ENCODE measurements at regions not wholly inside any gene's neighbourhood (a gene's known extent, or its start where the extent isn't known, plus 50 kb on each side); places are given as distances from the start of the nearest gene placed in this dataset.

- intact Hi-C loops (cut with micrococcal nuclease) = no loop called here
- no peaks in the 10 kb centered on the region for H3K9me3 ChIP-seq (ENCODE audit: control insufficient read depth in 1 of 2, insufficient read depth in 1 of 2, low read depth in 1 of 2, low read length in 2 of 2)
- no peaks in the 10 kb centered on the region for H3K79me2 ChIP-seq (ENCODE audit: insufficient read depth, low read length)
- no peak overlapping the region for H3K4me3 ChIP-seq (replicated peaks in 1 of 2; ENCODE audit: low read depth in 1 of 2, low read length in 2 of 2)
- no peaks in the 10 kb centered on the region for H4K20me1 ChIP-seq (ENCODE audit: insufficient read depth)
- H2AFZ ChIP-seq (ENCODE audit: low read depth, low read length, poor library complexity, severe bottlenecking) = no peak overlapping the region
- BruUV-seq (replicated peaks) = no TSS peak
- H3K4me2 ChIP-seq (ENCODE audit: low read length) = no peak overlapping the region
- no peaks in the 10 kb centered on the region for H3K9me2 ChIP-seq (ENCODE audit: insufficient read depth)
- POLR2A ChIA-PET = no interaction called here
- RAD21 ChIA-PET (ENCODE audit: low non-redundant PET in 1 of 2, low total read pairs in 2 of 2, uncharacterized antibody in 2 of 2, unreplicated experiment in 2 of 2) = no interaction called here
- CTCF ChIA-PET = no interaction called here
- no peaks in the 10 kb centered on the region for H3K36me3 ChIP-seq (ENCODE audit: control insufficient read depth in 1 of 2, insufficient read depth in 2 of 2, low read length in 2 of 2)
- no peak overlapping the region for H3K27ac ChIP-seq (ENCODE audit: low read depth, low read length)
- no peak overlapping the region for H3K9ac ChIP-seq (ENCODE audit: low read length)
- no peak for DNase-seq (ENCODE audit: low read depth, low spot score)
- TF ChIP-seq SIN3A (IDR thresholded peaks at IDR 0.05; ENCODE audit: low read depth) (no peak), ZFX (IDR thresholded peaks at IDR 0.05) (no peak), EGR1 (IDR thresholded peaks at IDR 0.05; ENCODE audit: low read depth) (no peak), ZNF274 (IDR thresholded peaks at IDR 0.05; ENCODE audit: low read depth, low read length) (no peak), CEBPB (IDR thresholded peaks at IDR 0.05; ENCODE audit: low read depth) (no peak), YY1 (IDR thresholded peaks at IDR 0.05; ENCODE audit: extremely low read depth, insufficient replicate concordance, low read depth, low read length) (no peak), REST (IDR thresholded peaks at IDR 0.05; ENCODE audit: low read depth) (no peak), POLR2AphosphoS5 (IDR thresholded peaks at IDR 0.05; ENCODE audit: low read depth, low read length) (no peak), ELF1 (IDR thresholded peaks at IDR 0.05; ENCODE audit: borderline replicate concordance, low read depth) (no peak), RAD21 (IDR thresholded peaks at IDR 0.05; ENCODE audit: low read depth) (no peak), EZH2phosphoT487 (IDR thresholded peaks at IDR 0.05; ENCODE audit: borderline replicate concordance) (no peak), EZH2 (IDR thresholded peaks at IDR 0.05) (no peak), CTCF (IDR thresholded peaks at IDR 0.05 in 2 of 3, conservative IDR thresholded peaks at IDR 0.05 in 1 of 3; ENCODE audit: borderline replicate concordance in 1 of 3, insufficient read depth in 1 of 3, low read depth in 2 of 3, low read length in 2 of 3) (no peak), TCF7L2 (IDR thresholded peaks at IDR 0.05; ENCODE audit: borderline replicate concordance, extremely low read depth, insufficient read depth, insufficient read length) (no peak), ZBTB33 (IDR thresholded peaks at IDR 0.05; ENCODE audit: extremely low read depth, insufficient replicate concordance, low read length) (no peak), ATF3 (IDR thresholded peaks at IDR 0.05) (no peak), CBX3 (IDR thresholded peaks at IDR 0.05; ENCODE audit: low read depth) (no peak), SP1 (IDR thresholded peaks at IDR 0.05; ENCODE audit: low read depth) (no peak), FOSL1 (IDR thresholded peaks at IDR 0.05; ENCODE audit: low read depth) (no peak)
- no peaks in the 10 kb centered on the region; a peak in 1 of 4 replicates for H3K4me1 ChIP-seq (ENCODE audit: control insufficient read depth in 1 of 2, insufficient read depth in 2 of 2, low read length in 2 of 2)
- peaks cover 13% of the 10 kb centered on the region for H3K27me3 ChIP-seq (ENCODE audit: insufficient read depth, low read length)
- no peak for ATAC-seq
Measured at GRCh38 chr5:109943701-109944235, 254.0 kb downstream of the MAN2A1 start.
